Hindlimb muscle (tissue), 1 donor: ENCODE measurements at regions not wholly inside any gene's neighbourhood (a gene's known extent, or its start where the extent isn't known, plus 50 kb on each side); places are given as distances from the start of the nearest gene placed in this dataset.
"Not testable (repeated sequence)": the region's sequence is repeated elsewhere in the genome, so short reads cannot be mapped to it uniquely, and the experiment has no call there.

Experiments used
- DNase-seq: peaks from one replicate; pipeline ENCODE4 v3.0.0-alpha.2; 2013

- DNase-seq: peak; percentile 34
Measured at GRCh38 chr14:49946320-49947141, 53.6 kb downstream of the ARF6 start.

- no peak for DNase-seq
Measured at GRCh38 chr14:49947506-49947905, 54.6 kb downstream of the ARF6 start.

- DNase-seq: no peak
Measured at GRCh38 chr14:49950275-49951228, 57.7 kb downstream of the ARF6 start.

- DNase-seq: no peak
Measured at GRCh38 chr14:49951229-49951607, 58.3 kb downstream of the ARF6 start.

- no peak for DNase-seq
Measured at GRCh38 chr14:49951691-49952345, 58.9 kb downstream of the ARF6 start.

GRCh38 chr14:49953196-49953595 lies 60.3 kb downstream of the ARF6 start:
- DNase-seq: no peak

GRCh38 chr14:49954171-49954631 lies 61.3 kb downstream of the ARF6 start:
- DNase-seq: no peak

- DNase-seq: no peak
Measured at GRCh38 chr14:49955024-49955423, 62.1 kb downstream of the ARF6 start.

- no peak for DNase-seq
Measured at GRCh38 chr14:49957089-49957852, 64.4 kb downstream of the ARF6 start.

- no peak for DNase-seq
Measured at GRCh38 chr14:49959822-49960408, 67.0 kb downstream of the ARF6 start.

GRCh38 chr14:49960453-49960852 lies 67.6 kb downstream of the ARF6 start:
- DNase-seq: no peak

- no peak for DNase-seq
Measured at GRCh38 chr14:49961270-49962222, 68.7 kb downstream of the ARF6 start.

- DNase-seq: no peak
Measured at GRCh38 chr14:49962621-49963020, 69.7 kb downstream of the ARF6 start.

- not testable (repeated sequence) for DNase-seq
Measured at GRCh38 chr14:49965068-49965651, 72.3 kb downstream of the ARF6 start.

- DNase-seq: no peak
Measured at GRCh38 chr14:49966304-49966809, 73.5 kb downstream of the ARF6 start.

GRCh38 chr14:49966971-49967630 lies 74.2 kb downstream of the ARF6 start:
- DNase-seq: no peak

GRCh38 chr14:49969961-49970360 lies 77.1 kb downstream of the ARF6 start:
- no peak for DNase-seq

- DNase-seq: peak; percentile 64
Measured at GRCh38 chr14:49970474-49971147, 77.7 kb downstream of the ARF6 start.
